Esophagus squamous epithelium (tissue), 5 donors: ENCODE measurements at regions not wholly inside any gene's neighbourhood (a gene's known extent, or its start where the extent isn't known, plus 50 kb on each side); places are given as distances from the start of the nearest gene placed in this dataset.

Experiments
- DNase-seq: peaks from one replicate; lab custom pipeline; 2025; lab: John Stamatoyannopoulos, UW
- H3K27ac ChIP-seq, 4 donors: fragments of 200-600 bp; sonication (generic); one replicate each; pipeline ENCODE4 v1.5.1; 2016 to 2019; ENCODE audit warnings: mild to moderate bottlenecking in 1 of 4
- H3K27me3 ChIP-seq, 4 donors: fragments of 200-600 bp; sonication (generic); 1 replicate in 3 of 4; 2 replicates in 1 of 4; pipeline versions ENCODE4 v1.5.1 to v1.6.0; 2017 to 2021; ENCODE audit warnings: antibody characterized with exemption in 1 of 4
- H3K36me3 ChIP-seq, 3 donors: fragments of 200-600 bp; sonication (generic); one replicate each; pipeline ENCODE4 v1.5.1; 2016 to 2019
- H3K4me1 ChIP-seq, 3 donors: fragments of 200-600 bp; sonication (generic); one replicate each; pipeline ENCODE4 v1.5.1; 2017 to 2019
- H3K4me3 ChIP-seq, 4 donors: fragments of 200-600 bp; sonication (generic); 1 replicate in 3 of 4; 2 replicates in 1 of 4; pipeline ENCODE4 v1.5.1; 2016 to 2019; ENCODE audit warnings: mild to moderate bottlenecking in 2 of 4, moderate library complexity in 1 of 4
- H3K9me3 ChIP-seq, 3 donors: fragments of 200-600 bp; sonication (generic); one replicate each; pipeline ENCODE4 v1.5.1; 2016 to 2019
- POLR2A ChIP-seq, 4 donors: fragments of 450-650 bp; IDR thresholded peaks; one replicate each; pipeline ENCODE4 v1.6.1; 2017; ENCODE audit warnings: antibody characterized with exemption in 4 of 4, mild to moderate bottlenecking in 4 of 4, moderate library complexity in 3 of 4
- WGBS, 2 donors: methylation state at CpG; one replicate each; pipeline ENCODE4 v1.1.5; 2018; 5-methylcytosine and 5-hydroxymethylcytosine counted together
- intact Hi-C: fragments of 100-400 bp; cut with DNase I; formaldehyde crosslinking; loops from one replicate; pipeline ENCODE4 v1.15.0; 2022
- TF ChIP-seq, protein P1 (sequence below), 6 experiments: fragments of 450-650 bp in 4 of 6; fragments of 200-600 bp in 2 of 6; sonication (generic) in 2 of 6; IDR thresholded peaks; one replicate each; pipeline ENCODE4 v1.5.1; 2016 to 2019; ENCODE audit warnings: antibody characterized with exemption in 6 of 6, mild to moderate bottlenecking in 4 of 6, moderate library complexity in 4 of 6
- donor health status: DM: yes; HTN: yes; CAD: no.

GRCh38 chr14:65344011-65344410 is 68.5 kb upstream of the FUT8 start:
- intact Hi-C loops: no loop called here
- 76 to 94% methylated on average over 5 of the region's 5 CpGs for WGBS, 2 donors

DNA sequence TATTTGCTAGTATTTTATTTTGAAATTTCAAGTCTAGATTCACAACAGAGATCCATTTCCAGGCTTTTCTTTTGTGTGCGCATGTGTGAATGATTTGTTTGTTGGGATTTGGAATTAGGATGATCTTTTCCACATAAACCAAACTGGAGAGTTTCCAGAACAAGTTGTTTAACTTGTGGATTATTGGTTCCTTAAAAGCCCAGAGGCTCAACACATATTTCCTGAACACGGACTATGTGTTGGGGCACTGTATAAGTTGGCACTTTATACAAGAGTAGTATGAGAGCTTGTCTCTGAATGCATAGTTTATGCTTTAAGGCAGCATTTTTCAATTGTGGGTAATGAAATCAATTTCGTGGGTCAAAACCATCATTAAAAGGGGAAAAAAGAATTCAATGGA is 67.3 kb upstream of the FUT8 start:
- no peak for DNase-seq
- intact Hi-C loops: no loop called here
- no peak for TF ChIP-seq POLR2A (IDR thresholded peaks at IDR 0.05)
- TF ChIP-seq, protein P1, sequence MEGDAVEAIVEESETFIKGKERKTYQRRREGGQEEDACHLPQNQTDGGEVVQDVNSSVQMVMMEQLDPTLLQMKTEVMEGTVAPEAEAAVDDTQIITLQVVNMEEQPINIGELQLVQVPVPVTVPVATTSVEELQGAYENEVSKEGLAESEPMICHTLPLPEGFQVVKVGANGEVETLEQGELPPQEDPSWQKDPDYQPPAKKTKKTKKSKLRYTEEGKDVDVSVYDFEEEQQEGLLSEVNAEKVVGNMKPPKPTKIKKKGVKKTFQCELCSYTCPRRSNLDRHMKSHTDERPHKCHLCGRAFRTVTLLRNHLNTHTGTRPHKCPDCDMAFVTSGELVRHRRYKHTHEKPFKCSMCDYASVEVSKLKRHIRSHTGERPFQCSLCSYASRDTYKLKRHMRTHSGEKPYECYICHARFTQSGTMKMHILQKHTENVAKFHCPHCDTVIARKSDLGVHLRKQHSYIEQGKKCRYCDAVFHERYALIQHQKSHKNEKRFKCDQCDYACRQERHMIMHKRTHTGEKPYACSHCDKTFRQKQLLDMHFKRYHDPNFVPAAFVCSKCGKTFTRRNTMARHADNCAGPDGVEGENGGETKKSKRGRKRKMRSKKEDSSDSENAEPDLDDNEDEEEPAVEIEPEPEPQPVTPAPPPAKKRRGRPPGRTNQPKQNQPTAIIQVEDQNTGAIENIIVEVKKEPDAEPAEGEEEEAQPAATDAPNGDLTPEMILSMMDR (IDR thresholded peaks at IDR 0.05): no peak
- Histone ChIP-seq H3K27me3 (no peaks in the 10 kb centered on the region), H3K27ac (no peak overlapping the region), H3K4me3 (no peak overlapping the region), H3K9me3 (no peaks in the 10 kb centered on the region), H3K4me1 (peaks cover 0 to 22% (median 0%) of the 10 kb centered on the region in 3 donors), H3K36me3 (no peaks in the 10 kb centered on the region)
- WGBS, 2 donors: 24 to 32% methylated on average over 3 of the region's 3 CpGs

More at GRCh38 chr14:65344011-65344410, 68.5 kb upstream of the FUT8 start:
- Histone ChIP-seq H3K4me3 (no peak overlapping the region), H3K27ac (no peak overlapping the region), H3K27me3 (no peaks in the 10 kb centered on the region), H3K36me3 (no peaks in the 10 kb centered on the region), H3K4me1 (peaks cover 0 to 22% (median 0%) of the 10 kb centered on the region in 3 donors), H3K9me3 (no peaks in the 10 kb centered on the region)
- TF ChIP-seq, protein P1 (IDR thresholded peaks at IDR 0.05): no peak
- DNase-seq: no peak

DNA sequence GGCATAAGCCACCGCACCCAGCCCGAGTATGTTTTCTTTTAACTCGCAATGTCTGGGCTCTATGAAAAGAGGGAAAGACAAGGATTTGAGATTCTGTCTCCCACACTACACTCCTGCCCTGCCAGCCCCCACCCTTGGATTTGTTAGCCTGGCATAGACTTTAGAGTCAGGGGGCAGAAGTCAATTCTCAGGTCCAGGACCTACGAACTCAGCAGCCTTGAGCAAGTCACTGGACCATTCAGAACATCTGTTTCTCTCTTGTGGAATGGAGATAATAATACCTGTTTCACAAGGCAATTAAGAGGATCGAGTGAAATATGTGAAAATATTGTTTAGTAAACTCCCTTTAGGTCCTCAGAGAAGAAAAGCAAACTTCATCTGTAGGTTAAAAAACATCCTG is 66.1 kb upstream of the FUT8 start:
- H3K4me1 ChIP-seq: peaks cover 0 to 22% (median 0%) of the 10 kb centered on the region in 3 donors
- no peaks in the 10 kb centered on the region for H3K36me3 ChIP-seq
- no peak for TF ChIP-seq POLR2A (IDR thresholded peaks at IDR 0.05)
- TF ChIP-seq, protein P1 (IDR thresholded peaks at IDR 0.05): no peak
- no peak overlapping the region for H3K4me3 ChIP-seq
- H3K27ac ChIP-seq: no peak overlapping the region
- intact Hi-C loops: no loop called here
- H3K9me3 ChIP-seq: no peaks in the 10 kb centered on the region
- WGBS, 2 donors: 85 to 90% methylated on average over 4 to 5 of the region's 5 CpGs
- DNase-seq: no peak
- H3K27me3 ChIP-seq: no peaks in the 10 kb centered on the region

DNA sequence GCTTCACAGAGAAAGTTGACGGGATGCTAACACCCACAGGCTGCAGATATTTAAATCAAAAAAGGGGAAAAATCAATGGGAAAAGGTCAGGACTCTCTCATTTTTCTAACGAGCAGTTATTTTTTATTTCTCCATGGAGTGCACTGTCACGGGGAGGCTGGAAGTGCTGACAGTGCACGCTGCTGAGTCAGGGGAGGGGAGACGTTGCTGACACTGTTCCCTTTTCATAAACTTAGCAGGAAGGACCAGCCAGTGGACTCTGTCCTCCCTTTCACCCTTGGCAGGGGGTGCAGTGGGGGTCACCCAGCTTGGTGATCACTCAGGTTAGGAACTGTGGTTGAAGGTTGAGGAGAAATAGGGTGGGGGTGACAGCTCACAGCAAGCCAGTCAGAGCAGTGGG is 65.6 kb upstream of the FUT8 start:
- Histone ChIP-seq H3K9me3 (no peaks in the 10 kb centered on the region), H3K4me3 (no peak overlapping the region), H3K4me1 (peaks cover 0 to 22% (median 0%) of the 10 kb centered on the region in 3 donors), H3K27ac (no peak overlapping the region), H3K36me3 (no peaks in the 10 kb centered on the region), H3K27me3 (no peaks in the 10 kb centered on the region)
- DNase-seq: no peak
- TF ChIP-seq, protein P1 (IDR thresholded peaks at IDR 0.05): no peak
- TF ChIP-seq POLR2A (IDR thresholded peaks at IDR 0.05): no peak
- intact Hi-C loops: no loop called here
- 59 to 61% methylated on average over 5 of the region's 5 CpGs for WGBS, 2 donors

- H3K27ac ChIP-seq: no peak overlapping the region
- H3K4me1 ChIP-seq: peaks cover 0 to 26% (median under 1%) of the 10 kb centered on the region in 3 donors
- H3K27me3 ChIP-seq: no peaks in the 10 kb centered on the region
- no peaks in the 10 kb centered on the region for H3K9me3 ChIP-seq
- 65 to 69% methylated on average over 3 of the region's 3 CpGs for WGBS, 2 donors
- intact Hi-C loops: no loop called here
- no peak overlapping the region for H3K4me3 ChIP-seq
- TF ChIP-seq, protein P1 (IDR thresholded peaks at IDR 0.05): no peak
- TF ChIP-seq POLR2A (IDR thresholded peaks at IDR 0.05): no peak
- H3K36me3 ChIP-seq: no peaks in the 10 kb centered on the region
- DNase-seq: no peak
Measured at GRCh38 chr14:65348137-65348536, 64.4 kb upstream of the FUT8 start.
